GM23248 (cell line): ENCODE measurements at regions not wholly inside any gene's neighbourhood (a gene's known extent, or its start where the extent isn't known, plus 50 kb on each side); places are given as distances from the start of the nearest gene placed in this dataset.

Experiments
- EZH2 ChIP-seq: fragments of 200-600 bp; sonication (generic); IDR thresholded peaks from 2 replicates; pipeline ENCODE4 v1.6.1; 2018; ENCODE audit warnings: antibody characterized with exemption, mild to moderate bottlenecking; ENCODE audit not compliant: insufficient read depth, poor library complexity, severe bottlenecking
- EZH2phosphoT487 ChIP-seq: fragments of 200-600 bp; sonication (generic); IDR thresholded peaks from 2 replicates; pipeline ENCODE4 v1.6.1; 2018; ENCODE audit warnings: antibody characterized with exemption, moderate library complexity, mild to moderate bottlenecking, low read depth; ENCODE audit not compliant: insufficient read depth

DNA sequence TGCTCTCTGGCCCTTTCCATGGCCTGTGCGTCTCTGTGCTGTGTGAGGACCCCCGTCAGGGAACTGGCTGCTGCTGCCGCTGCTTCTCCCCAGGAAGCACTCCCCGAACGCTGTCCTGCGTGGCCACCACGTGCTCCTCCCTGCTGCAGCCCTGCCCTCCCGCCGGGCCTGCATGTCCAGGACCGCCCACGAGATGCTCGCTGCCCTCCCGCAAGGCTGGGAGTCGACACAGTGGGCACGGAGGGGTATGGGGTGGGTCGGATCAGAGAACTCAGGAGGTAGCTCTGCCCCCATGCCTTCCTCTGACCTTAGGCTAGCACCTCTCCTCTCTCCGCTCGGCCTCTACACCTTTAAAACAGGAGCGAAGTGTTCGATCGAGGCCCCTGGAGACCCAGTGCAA is 171.9 kb upstream of the AJAP1 start:
- TF ChIP-seq EZH2, result no peak
- no peak for TF ChIP-seq EZH2phosphoT487
